ENCODE measurements at regions not wholly inside any gene's neighbourhood (a gene's known extent, or its start where the extent isn't known, plus 50 kb on each side); places are given as distances from the start of the nearest gene placed in this dataset.
"Not testable (repeated sequence)": the region's sequence is repeated elsewhere in the genome, so short reads cannot be mapped to it uniquely, and the experiment has no call there.

GRCh38 chr11:3513311-3513710 is 128.5 kb downstream of the ART5 start:
- DNase-seq = not testable (repeated sequence)

DNA sequence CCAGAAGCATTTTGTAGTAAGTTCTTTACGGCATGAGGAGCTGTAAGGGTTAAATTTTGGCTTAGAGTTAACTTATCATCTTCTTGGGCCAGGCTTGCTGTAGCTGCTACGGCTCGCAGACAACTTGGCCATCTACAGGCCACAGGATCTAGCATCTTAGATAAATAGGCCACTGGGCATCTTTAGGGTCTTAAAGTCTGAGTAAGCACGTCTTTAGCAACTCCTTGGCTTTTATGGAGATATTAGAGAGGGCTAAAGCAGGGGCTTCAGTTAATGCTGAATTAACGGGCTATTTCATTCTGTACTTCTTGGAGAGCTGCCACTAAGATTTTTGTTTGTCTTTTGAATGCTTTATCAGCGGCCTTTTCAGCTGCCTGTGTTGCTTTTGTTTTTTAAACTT is 129.0 kb downstream of the ART5 start:
- not testable (repeated sequence) for DNase-seq

DNA sequence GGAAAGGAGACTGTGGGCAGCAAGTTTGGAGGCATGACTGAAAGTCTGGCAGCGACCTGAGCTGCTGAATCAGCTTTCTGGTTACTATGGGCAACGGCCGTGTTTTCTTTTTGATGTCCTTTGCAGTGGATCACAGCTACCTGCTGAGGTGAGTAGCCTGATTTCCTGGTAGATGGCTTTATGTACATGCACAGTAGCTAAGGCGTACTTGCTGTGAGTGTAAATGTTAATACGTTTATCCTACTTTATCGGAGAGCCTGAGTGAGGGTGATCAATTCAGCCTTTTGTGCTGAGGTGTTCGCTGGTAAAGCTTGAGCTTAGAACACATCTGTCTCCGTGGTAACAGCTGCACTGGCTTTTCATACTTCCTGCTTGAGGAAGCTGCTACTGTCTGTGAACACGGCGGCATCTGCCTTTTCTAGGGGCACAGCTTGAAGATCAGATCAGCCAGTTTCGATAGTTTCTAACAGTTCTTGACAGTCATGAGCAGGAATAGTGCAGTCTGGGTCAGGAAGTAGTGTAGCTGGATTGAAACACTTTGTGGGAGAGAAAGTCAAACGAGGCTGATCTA is 129.6 kb downstream of the ART5 start:
- not testable (repeated sequence) for DNase-seq

GRCh38 chr11:3511416-3512132 is 130.2 kb downstream of the ART5 start:
- not testable (repeated sequence) for DNase-seq

- not testable (repeated sequence) for DNase-seq
Measured at GRCh38 chr11:3509563-3509962, 130.6 kb upstream of the ZNF195 start.

DNA sequence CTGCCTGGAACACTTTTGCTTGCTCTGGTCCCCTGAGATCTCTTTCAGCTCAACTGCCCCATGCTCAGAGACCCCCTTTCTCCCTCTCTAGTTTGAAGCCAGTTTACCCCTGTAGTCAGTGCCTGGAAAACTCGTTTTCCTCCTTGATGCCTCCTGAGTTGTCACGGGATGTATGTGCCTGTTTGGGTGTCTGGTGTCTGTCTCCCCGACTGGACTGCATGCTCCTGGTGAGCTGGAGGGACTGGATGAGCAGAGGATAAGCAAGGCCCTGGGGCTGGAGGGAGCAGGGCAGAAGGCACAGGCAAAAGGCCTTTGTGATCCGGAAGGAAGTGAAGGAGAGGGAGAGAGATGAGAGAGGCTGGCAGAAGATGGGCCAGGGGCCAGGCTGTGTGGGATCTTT is 120.3 kb upstream of the ZNF195 start:
- not testable (repeated sequence) for DNase-seq

DNA sequence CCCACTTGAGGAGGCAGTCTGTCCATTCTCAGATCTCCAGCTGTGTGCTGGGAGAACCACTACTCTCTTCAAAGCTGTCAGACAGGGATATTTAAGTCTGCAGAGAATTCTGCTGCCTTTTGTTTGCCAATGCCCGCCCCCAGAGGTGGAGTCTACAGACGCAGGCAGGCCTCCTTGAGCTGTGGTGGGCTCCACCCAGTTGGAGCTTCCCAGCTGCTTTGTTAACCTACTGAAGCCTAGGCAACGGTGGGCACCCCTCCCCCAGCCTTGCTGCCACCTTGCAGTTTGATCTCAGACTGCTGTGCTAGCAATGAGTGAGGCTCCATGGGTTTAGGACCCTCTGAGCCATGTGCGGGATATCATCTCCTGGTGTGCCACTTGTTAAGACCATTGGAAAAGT is 119.4 kb upstream of the ZNF195 start:
- DNase-seq = not testable (repeated sequence)

DNA sequence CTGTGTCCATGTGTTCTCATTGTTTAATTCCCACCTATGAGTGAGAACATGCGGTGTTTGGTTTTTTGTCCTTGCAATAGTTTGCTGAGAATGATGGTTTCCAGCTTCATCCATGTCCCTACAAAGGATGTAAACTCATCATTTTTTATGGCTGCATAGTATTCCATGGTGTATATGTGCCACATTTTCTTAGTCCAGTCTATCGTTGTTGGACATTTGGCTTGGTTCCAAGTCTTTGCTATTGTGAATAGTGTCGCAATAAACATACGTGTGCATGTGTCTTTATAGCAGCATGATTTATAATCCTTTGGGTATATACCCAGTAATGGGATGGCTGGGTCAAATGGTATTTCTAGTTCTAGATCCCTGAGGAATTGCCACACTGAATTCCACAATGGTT is 114.2 kb upstream of the ZNF195 start:
- DNase-seq = not testable (repeated sequence)

DNA sequence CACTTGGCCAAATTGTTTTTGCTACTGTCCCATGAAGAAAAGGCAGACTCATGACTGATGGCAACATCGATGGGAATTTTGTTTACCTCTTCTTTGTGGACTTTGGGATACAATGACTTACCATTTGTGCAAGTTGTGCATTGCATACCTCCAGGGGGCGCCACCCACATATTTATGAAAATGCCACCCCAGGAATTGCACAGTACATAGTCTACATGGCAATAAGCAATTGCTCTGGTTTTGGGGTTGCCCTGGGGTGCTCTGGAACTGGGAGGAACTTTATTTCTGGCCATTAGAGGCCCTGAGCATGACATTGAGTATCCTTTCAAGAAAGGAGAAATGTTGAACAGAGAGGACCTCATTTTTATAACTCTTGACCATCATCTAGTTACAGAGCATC is 109.1 kb upstream of the ZNF195 start:
- not testable (repeated sequence) for DNase-seq

- DNase-seq = not testable (repeated sequence)
Measured at GRCh38 chr11:3485737-3486136, 106.8 kb upstream of the ZNF195 start.

- not testable (repeated sequence) for DNase-seq
Measured at GRCh38 chr11:3476937-3477885, 98.3 kb upstream of the ZNF195 start.

- not testable (repeated sequence) for DNase-seq
Measured at GRCh38 chr11:3476084-3476936, 97.4 kb upstream of the ZNF195 start.

DNA sequence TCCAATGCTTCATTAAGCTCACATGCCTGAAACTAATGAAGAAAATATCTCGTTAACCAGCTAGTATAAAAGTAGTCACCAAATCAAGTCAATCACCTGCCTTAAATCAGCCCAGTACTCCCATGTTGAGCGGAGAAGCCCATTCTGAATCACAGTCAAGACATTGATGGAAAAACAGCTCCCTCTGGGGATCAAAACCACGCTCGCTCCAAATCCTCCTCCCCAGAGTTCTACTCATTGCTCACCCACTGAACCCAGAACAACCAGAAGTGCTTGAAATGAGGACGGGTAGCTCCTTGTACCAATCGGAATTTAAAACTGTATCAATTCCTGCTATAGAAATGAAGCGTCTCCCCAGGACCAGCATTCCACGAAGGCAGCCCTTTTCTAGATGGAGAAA is 90.0 kb upstream of the ZNF195 start:
- not testable (repeated sequence) for DNase-seq

DNA sequence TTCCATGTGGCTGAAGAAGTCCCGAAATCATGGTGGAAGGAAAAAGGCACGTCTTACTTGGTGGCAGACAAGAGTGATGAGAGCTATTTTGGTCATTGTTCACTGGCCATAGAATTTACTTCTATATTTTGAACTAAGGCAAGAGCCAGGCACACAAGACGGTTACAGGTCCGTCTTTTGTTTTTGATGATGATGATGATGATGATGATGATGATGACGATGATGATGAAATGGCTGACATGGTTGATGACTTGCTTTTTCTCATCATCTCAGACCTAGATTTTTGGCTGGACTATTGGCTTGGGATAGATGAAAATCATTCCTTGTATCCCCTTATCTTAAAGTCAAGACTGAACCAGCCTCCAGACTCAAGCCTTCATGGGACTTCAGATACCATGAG is 88.7 kb upstream of the ZNF195 start:
- not testable (repeated sequence) for DNase-seq

- DNase-seq = not testable (repeated sequence)
Measured at GRCh38 chr11:3455666-3456065, 76.7 kb upstream of the ZNF195 start.

DNA sequence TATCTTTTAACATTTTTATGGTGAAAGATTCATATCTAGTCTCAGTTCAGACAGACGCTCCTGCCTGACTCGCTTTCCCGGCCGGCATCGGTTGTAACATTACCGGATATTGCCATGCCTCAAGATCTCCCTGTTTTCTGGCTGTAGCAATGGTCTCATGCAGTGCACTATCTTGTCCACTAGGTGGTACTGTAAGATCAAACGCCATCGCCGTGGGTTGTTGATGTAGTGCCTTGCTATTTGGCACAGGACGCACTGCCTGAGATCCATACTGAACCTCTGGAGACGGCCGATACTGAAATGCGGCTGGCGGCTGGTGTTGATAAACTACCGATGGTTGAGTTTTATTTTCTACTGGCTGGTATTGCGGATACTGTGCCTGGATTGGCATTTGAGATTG is 75.9 kb upstream of the ZNF195 start:
- peak in 1 of 4 experiments; percentile 7 for DNase-seq

GRCh38 chr11:3453596-3454256 is 74.8 kb upstream of the ZNF195 start:
- DNase-seq = not testable (repeated sequence)

DNA sequence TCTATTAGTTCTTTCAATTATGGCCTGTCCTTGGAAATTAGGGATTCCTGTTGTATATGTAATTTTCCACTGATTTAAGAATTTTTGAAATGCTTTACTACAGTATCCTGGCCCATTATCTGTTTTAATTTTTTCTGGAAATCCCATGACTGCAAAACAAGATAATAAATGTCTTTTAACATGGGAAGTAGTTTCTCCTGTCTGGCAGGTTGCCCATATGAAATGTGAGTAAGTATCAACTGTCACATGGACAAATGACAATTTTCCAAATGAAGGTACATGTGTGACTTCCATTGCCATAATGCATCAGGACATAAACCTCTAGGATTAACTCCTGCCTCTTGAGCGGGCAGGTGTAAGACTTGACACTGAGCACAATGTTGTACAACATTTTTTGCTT is 71.9 kb upstream of the ZNF195 start:
- DNase-seq = not testable (repeated sequence)

GRCh38 chr11:3445535-3445934 is 66.6 kb upstream of the ZNF195 start:
- DNase-seq = not testable (repeated sequence)

- not testable (repeated sequence) for DNase-seq
Measured at GRCh38 chr11:3444420-3444744, 65.4 kb upstream of the ZNF195 start.

- DNase-seq = not testable (repeated sequence)
Measured at GRCh38 chr11:3443700-3444419, 64.9 kb upstream of the ZNF195 start.
